ENCODE measurements at regions not wholly inside any gene's neighbourhood (a gene's known extent, or its start where the extent isn't known, plus 50 kb on each side); places are given as distances from the start of the nearest gene placed in this dataset.
"Not testable (repeated sequence)": the region's sequence is repeated elsewhere in the genome, so short reads cannot be mapped to it uniquely, and the experiment has no call there.

DNA sequence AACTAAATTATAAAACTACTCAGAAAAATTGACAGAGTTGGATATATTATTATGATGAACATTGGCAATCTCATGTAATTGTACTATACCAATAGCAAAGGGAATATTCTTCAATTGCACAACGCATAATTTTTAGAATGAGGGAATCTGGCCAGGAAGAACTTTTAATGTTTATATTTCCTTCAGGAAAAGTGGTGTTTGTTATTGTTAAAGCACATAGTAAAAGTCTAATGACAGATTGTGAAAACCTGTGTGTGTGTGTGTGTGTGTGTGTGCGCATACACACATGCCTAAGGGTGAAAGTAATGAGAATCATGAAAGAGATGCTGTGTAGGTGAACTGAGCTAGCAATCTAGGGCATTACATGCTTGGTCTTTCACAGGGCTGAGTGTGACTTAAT lies 877.7 kb downstream of the SLC6A15 start:
- POLR2A ChIA-PET: no interaction called here
- DNase-seq (no peak), ATAC-seq (ENCODE audit: low read depth) (no peak)
- intact Hi-C loops (cut with micrococcal nuclease): loop anchor here (5.0 kb wide), 1 partner anchor 1348 kb away; the partner anchor contains the start of gene TMTC2
- TF ChIP-seq, protein P1, sequence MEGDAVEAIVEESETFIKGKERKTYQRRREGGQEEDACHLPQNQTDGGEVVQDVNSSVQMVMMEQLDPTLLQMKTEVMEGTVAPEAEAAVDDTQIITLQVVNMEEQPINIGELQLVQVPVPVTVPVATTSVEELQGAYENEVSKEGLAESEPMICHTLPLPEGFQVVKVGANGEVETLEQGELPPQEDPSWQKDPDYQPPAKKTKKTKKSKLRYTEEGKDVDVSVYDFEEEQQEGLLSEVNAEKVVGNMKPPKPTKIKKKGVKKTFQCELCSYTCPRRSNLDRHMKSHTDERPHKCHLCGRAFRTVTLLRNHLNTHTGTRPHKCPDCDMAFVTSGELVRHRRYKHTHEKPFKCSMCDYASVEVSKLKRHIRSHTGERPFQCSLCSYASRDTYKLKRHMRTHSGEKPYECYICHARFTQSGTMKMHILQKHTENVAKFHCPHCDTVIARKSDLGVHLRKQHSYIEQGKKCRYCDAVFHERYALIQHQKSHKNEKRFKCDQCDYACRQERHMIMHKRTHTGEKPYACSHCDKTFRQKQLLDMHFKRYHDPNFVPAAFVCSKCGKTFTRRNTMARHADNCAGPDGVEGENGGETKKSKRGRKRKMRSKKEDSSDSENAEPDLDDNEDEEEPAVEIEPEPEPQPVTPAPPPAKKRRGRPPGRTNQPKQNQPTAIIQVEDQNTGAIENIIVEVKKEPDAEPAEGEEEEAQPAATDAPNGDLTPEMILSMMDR (IDR thresholded peaks at IDR 0.05): no peak
- no peak for TF ChIP-seq EZH2 (IDR thresholded peaks at IDR 0.05; ENCODE audit: borderline replicate concordance, insufficient read depth, low read depth, low read length, poor library complexity, severe bottlenecking)
- 0% methylated on average over 1 of the region's 2 CpGs for WGBS (ENCODE audit: insufficient coverage)
- H3K4me3 ChIP-seq (ENCODE audit: control extremely low read depth in 1 of 5, extremely low read depth in 1 of 5, insufficient read depth in 1 of 5, low read depth in 2 of 5, low read length in 4 of 5): no peak overlapping the region
- no peaks in the 10 kb centered on the region for H3K79me2 ChIP-seq (ENCODE audit: control insufficient read depth, insufficient read depth, low read length)
- H3K27me3 ChIP-seq (replicated peaks in 1 of 4; ENCODE audit: control extremely low read depth in 1 of 4, control insufficient read depth in 3 of 4, insufficient read depth in 4 of 4, low read length in 3 of 4): no peaks in the 10 kb centered on the region
- Mint-ChIP-seq H3K4me1 (no peaks in the 10 kb centered on the region), H3K4me3 (no peak overlapping the region), H3K9me3 (ENCODE audit: insufficient read depth) (no peaks in the 10 kb centered on the region), H3K27me3 (no peaks in the 10 kb centered on the region), H3K27ac (no peak overlapping the region)
- no peaks in the 10 kb centered on the region for H4K20me1 ChIP-seq (ENCODE audit: control insufficient read depth, insufficient read depth, low read length, poor library complexity, severe bottlenecking)
- H3K9ac ChIP-seq (ENCODE audit: low read length): no peak overlapping the region
- H3K9me3 ChIP-seq (ENCODE audit: control extremely low read depth in 1 of 3, control insufficient read depth in 2 of 3, insufficient read depth in 1 of 3, low read length in 2 of 3): peaks cover 0 to 16% (median 0%) of the 10 kb centered on the region in 3 donors
- H3K4me1 ChIP-seq (ENCODE audit: control insufficient read depth in 2 of 2, insufficient read depth in 2 of 2, low read length in 2 of 2): no peaks in the 10 kb centered on the region
- H3K36me3 ChIP-seq (replicated peaks in 1 of 2; ENCODE audit: control extremely low read depth in 1 of 2, control insufficient read depth in 1 of 2, extremely low read depth in 1 of 2, insufficient read depth in 2 of 2, low read length in 1 of 2): no peaks in the 10 kb centered on the region
- no peak overlapping the region for H2AFZ ChIP-seq (ENCODE audit: insufficient read depth, low read depth, low read length, poor library complexity, severe bottlenecking)
- CTCF ChIA-PET: no interaction called here
- H3K4me2 ChIP-seq (replicated peaks; ENCODE audit: low read depth, low read length, poor library complexity, severe bottlenecking): no peak overlapping the region
- no peak overlapping the region for H3K27ac ChIP-seq (ENCODE audit: low read length in 2 of 2)

DNA sequence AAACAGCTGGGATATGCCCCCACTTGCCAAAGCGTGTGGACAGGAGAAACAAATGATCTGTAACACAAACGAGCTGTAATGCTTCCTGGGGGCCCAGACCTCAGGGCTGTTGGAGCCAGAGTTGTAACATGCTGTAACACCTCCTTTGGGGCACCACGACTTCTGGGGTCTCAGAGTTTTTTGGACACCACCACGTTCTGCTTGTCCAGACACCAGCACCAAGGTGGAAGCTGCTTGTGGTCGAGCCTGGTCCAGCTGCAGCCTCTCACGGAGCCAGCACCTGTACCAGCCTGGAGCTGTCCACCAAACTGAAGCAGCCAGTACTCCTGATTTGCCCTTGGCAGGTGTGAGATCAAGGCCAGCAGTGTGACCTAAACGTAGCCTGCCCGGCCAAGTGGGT lies 879.4 kb downstream of the SLC6A15 start:
- ATAC-seq (ENCODE audit: low read depth): no peak
- Mint-ChIP-seq H3K4me1 (no peaks in the 10 kb centered on the region), H3K9me3 (ENCODE audit: insufficient read depth) (peaks cover 2% of the 10 kb centered on the region), H3K27me3 (no peaks in the 10 kb centered on the region), H3K4me3 (no peak overlapping the region), H3K27ac (no peak overlapping the region)
- Histone ChIP-seq H3K4me1 (ENCODE audit: control insufficient read depth in 2 of 2, insufficient read depth in 2 of 2, low read length in 2 of 2) (no peaks in the 10 kb centered on the region), H4K20me1 (ENCODE audit: control insufficient read depth, insufficient read depth, low read length, poor library complexity, severe bottlenecking) (no peaks in the 10 kb centered on the region), H3K36me3 (replicated peaks in 1 of 2; ENCODE audit: control extremely low read depth in 1 of 2, control insufficient read depth in 1 of 2, extremely low read depth in 1 of 2, insufficient read depth in 2 of 2, low read length in 1 of 2) (no peaks in the 10 kb centered on the region), H3K4me2 (replicated peaks; ENCODE audit: low read depth, low read length, poor library complexity, severe bottlenecking) (no peak overlapping the region), H3K4me3 (ENCODE audit: control extremely low read depth in 1 of 5, extremely low read depth in 1 of 5, insufficient read depth in 1 of 5, low read depth in 2 of 5, low read length in 4 of 5) (no peak overlapping the region), H3K27me3 (replicated peaks in 1 of 4; ENCODE audit: control extremely low read depth in 1 of 4, control insufficient read depth in 3 of 4, insufficient read depth in 4 of 4, low read length in 3 of 4) (no peaks in the 10 kb centered on the region), H3K9me3 (ENCODE audit: control extremely low read depth in 1 of 3, control insufficient read depth in 2 of 3, insufficient read depth in 1 of 3, low read length in 2 of 3) (peaks cover 0 to 13% (median 0%) of the 10 kb centered on the region in 3 donors), H2AFZ (ENCODE audit: insufficient read depth, low read depth, low read length, poor library complexity, severe bottlenecking) (no peak overlapping the region), H3K9ac (ENCODE audit: low read length) (no peak overlapping the region), H3K79me2 (ENCODE audit: control insufficient read depth, insufficient read depth, low read length) (no peaks in the 10 kb centered on the region), H3K27ac (ENCODE audit: low read length in 2 of 2) (no peak overlapping the region)
- ChIA-PET CTCF (no interaction called here), POLR2A (no interaction called here)
- no peak for TF ChIP-seq EZH2 (IDR thresholded peaks at IDR 0.05; ENCODE audit: borderline replicate concordance, insufficient read depth, low read depth, low read length, poor library complexity, severe bottlenecking)
- TF ChIP-seq, protein P1 (IDR thresholded peaks at IDR 0.05): no peak
- WGBS (ENCODE audit: insufficient coverage): 82% methylated on average over 8 of the region's 8 CpGs
- intact Hi-C loops (cut with micrococcal nuclease): no loop called here
- no peak for DNase-seq

GRCh38 chr12:84018556-84019179 lies 893.9 kb downstream of the SLC6A15 start:
- DNase-seq; H3K79me2 ChIP-seq (ENCODE audit: control insufficient read depth, insufficient read depth, low read length); H3K9me3 ChIP-seq (ENCODE audit: control extremely low read depth in 1 of 3, control insufficient read depth in 2 of 3, insufficient read depth in 1 of 3, low read length in 2 of 3); H2AFZ ChIP-seq (ENCODE audit: insufficient read depth, low read depth, low read length, poor library complexity, severe bottlenecking); H4K20me1 ChIP-seq (ENCODE audit: control insufficient read depth, insufficient read depth, low read length, poor library complexity, severe bottlenecking); H3K4me1 Mint-ChIP-seq; H3K27me3 ChIP-seq (replicated peaks in 1 of 4; ENCODE audit: control extremely low read depth in 1 of 4, control insufficient read depth in 3 of 4, insufficient read depth in 4 of 4, low read length in 3 of 4); H3K9me3 Mint-ChIP-seq (ENCODE audit: insufficient read depth); H3K4me3 Mint-ChIP-seq; H3K9ac ChIP-seq (ENCODE audit: low read length); POLR2A ChIA-PET; H3K27ac ChIP-seq (ENCODE audit: low read length in 2 of 2); ATAC-seq (ENCODE audit: low read depth); H3K27ac Mint-ChIP-seq; intact Hi-C loops (cut with micrococcal nuclease); H3K4me1 ChIP-seq (ENCODE audit: control insufficient read depth in 2 of 2, insufficient read depth in 2 of 2, low read length in 2 of 2); H3K4me2 ChIP-seq (replicated peaks; ENCODE audit: low read depth, low read length, poor library complexity, severe bottlenecking); H3K4me3 ChIP-seq (ENCODE audit: control extremely low read depth in 1 of 5, extremely low read depth in 1 of 5, insufficient read depth in 1 of 5, low read depth in 2 of 5, low read length in 4 of 5); CTCF ChIA-PET; H3K27me3 Mint-ChIP-seq; H3K36me3 ChIP-seq (replicated peaks in 1 of 2; ENCODE audit: control extremely low read depth in 1 of 2, control insufficient read depth in 1 of 2, extremely low read depth in 1 of 2, insufficient read depth in 2 of 2, low read length in 1 of 2): not testable (repeated sequence)
- 76% methylated on average over 5 of the region's 6 CpGs for WGBS (ENCODE audit: insufficient coverage)

Measured in B cell (primary cell).